Prostate gland (tissue), 2 donors: ENCODE measurements at regions not wholly inside any gene's neighbourhood (a gene's known extent, or its start where the extent isn't known, plus 50 kb on each side); places are given as distances from the start of the nearest gene placed in this dataset.

ENCODE experiments used
- DNase-seq: peaks from one replicate; pipeline ENCODE4 v3.0.0-alpha.2; 2019; ENCODE audit warnings: low spot score
- H3K27ac ChIP-seq, 2 donors: fragments of 200-600 bp; sonication (generic); 2 replicates each; pipeline ENCODE4 v1.5.1; 2017 to 2019
- H3K27me3 ChIP-seq: fragments of 200-600 bp; sonication (generic); replicated peaks from 2 replicates; pipeline ENCODE4 v1.5.1; 2019; ENCODE audit not compliant: insufficient read depth
- H3K36me3 ChIP-seq, 2 donors: fragments of 200-600 bp; sonication (generic); 1 replicate in 1 of 2; 2 replicates in 1 of 2; pipeline versions ENCODE4 v1.5.1 to v1.8.1; 2017 to 2019
- H3K4me1 ChIP-seq: fragments of 200-600 bp; sonication (generic); replicated peaks from 2 replicates; pipeline ENCODE4 v1.5.1; 2019
- H3K4me3 ChIP-seq, 2 donors: fragments of 200-600 bp; sonication (generic); 2 replicates each; pipeline ENCODE4 v1.5.1; 2017 to 2019
- H3K9me3 ChIP-seq: fragments of 200-600 bp; sonication (generic); 2 replicates; pipeline ENCODE4 v1.5.1; 2017
- POLR2A ChIP-seq: fragments of 450-650 bp; IDR thresholded peaks from one replicate; pipeline ENCODE4 v1.6.1; 2016; ENCODE audit warnings: antibody characterized with exemption, mild to moderate bottlenecking
- POLR2AphosphoS5 ChIP-seq: sonication (generic); formaldehyde crosslinking; IDR thresholded peaks from one replicate; pipeline ENCODE4 v1.6.1; 2017; ENCODE audit warnings: antibody characterized with exemption
- WGBS: methylation state at CpG from one replicate; pipeline ENCODE4 v1.1.5; 2018; 5-methylcytosine and 5-hydroxymethylcytosine counted together
- intact Hi-C: fragments of 100-400 bp; cut with DNase I; formaldehyde crosslinking; loops from one replicate; pipeline ENCODE4 v1.14.2; 2022
- TF ChIP-seq, protein P1 (sequence below), 4 experiments: fragments of 200-600 bp in 2 of 4; fragments of 450-650 bp in 2 of 4; sonication (generic) in 2 of 4; IDR thresholded peaks; 1 replicate in 3 of 4; 2 replicates in 1 of 4; pipeline ENCODE4 v1.5.1; 2016 to 2019; ENCODE audit warnings: antibody characterized with exemption in 4 of 4, mild to moderate bottlenecking in 2 of 4, moderate library complexity in 2 of 4

DNA sequence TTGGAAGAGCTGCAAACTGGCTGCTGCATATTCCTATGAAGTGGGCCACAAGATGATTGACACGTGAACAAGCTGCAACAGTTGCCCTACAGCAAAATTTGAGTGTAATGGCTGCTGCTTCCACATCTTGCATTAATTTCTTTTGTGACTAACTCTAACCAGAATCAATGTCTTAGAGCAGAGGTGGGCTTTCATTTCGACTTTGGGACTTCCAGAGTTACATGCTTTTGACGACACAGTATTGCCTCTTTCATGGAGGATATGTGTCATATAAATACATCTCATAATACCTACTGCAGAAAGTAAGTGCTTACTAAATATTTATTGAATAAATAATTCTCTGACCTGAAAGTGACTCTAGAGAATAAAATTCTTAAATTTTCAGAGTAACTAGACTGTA is 340.7 kb upstream of the KCNH8 start:
- intact Hi-C loops: no loop called here
- no peak for DNase-seq
- Histone ChIP-seq H3K4me1 (no peaks in the 10 kb centered on the region), H3K27me3 (no peaks in the 10 kb centered on the region), H3K36me3 (no peaks in the 10 kb centered on the region), H3K9me3 (no peaks in the 10 kb centered on the region), H3K4me3 (no peak overlapping the region), H3K27ac (no peak overlapping the region)
- WGBS: 80% methylated on average over 3 of the region's 3 CpGs
- TF ChIP-seq POLR2A (no peak), POLR2AphosphoS5 (no peak)
- TF ChIP-seq, protein P1, sequence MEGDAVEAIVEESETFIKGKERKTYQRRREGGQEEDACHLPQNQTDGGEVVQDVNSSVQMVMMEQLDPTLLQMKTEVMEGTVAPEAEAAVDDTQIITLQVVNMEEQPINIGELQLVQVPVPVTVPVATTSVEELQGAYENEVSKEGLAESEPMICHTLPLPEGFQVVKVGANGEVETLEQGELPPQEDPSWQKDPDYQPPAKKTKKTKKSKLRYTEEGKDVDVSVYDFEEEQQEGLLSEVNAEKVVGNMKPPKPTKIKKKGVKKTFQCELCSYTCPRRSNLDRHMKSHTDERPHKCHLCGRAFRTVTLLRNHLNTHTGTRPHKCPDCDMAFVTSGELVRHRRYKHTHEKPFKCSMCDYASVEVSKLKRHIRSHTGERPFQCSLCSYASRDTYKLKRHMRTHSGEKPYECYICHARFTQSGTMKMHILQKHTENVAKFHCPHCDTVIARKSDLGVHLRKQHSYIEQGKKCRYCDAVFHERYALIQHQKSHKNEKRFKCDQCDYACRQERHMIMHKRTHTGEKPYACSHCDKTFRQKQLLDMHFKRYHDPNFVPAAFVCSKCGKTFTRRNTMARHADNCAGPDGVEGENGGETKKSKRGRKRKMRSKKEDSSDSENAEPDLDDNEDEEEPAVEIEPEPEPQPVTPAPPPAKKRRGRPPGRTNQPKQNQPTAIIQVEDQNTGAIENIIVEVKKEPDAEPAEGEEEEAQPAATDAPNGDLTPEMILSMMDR (IDR thresholded peaks at IDR 0.05): no peak

DNA sequence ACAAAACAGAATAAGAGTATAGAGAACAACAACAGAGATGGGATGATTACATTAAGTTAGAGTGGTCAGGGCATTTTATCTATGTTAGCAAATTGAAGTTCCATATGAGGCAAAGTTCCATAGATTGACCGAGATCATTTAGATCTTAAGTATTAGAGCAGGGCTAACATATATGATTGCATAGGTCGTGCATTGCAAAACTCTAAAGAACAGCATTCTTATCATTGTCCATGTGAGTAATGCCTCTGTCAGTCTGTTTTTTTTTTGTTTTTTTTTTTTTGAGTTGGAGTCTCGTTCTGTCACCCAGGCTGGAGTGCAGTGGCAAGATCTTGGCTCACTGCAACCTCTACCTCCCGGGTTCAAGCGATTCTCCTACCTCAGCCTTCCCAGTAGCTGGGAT is 341.7 kb upstream of the KCNH8 start:
- WGBS: 85% methylated on average over 5 of the region's 5 CpGs
- intact Hi-C loops: no loop called here

DNA sequence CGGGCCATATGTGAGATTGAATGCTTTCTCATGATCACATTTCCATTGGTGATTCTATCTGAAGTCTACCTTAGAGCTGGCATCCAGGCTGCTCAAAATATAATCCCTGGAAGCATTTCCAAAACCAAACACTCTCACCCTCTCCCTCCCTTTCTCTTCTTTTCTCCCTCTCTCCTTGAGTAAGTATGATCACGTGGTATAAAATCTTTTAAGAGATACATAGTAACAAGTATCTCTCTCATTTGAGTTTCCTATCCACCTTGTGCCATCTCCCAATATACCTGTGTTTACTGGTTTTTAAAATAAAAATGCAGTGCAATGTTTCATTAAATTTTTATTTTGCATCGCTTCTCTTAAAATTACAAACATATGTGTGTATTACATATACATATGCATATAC is 350.9 kb upstream of the KCNH8 start:
- H3K4me1 ChIP-seq: no peaks in the 10 kb centered on the region
- intact Hi-C loops: no loop called here
- no peaks in the 10 kb centered on the region for H3K9me3 ChIP-seq

More for the DNA sequence above, 341.7 kb upstream of the KCNH8 start:
- TF ChIP-seq POLR2AphosphoS5 (no peak), POLR2A (no peak)
- TF ChIP-seq, protein P1 (IDR thresholded peaks at IDR 0.05): no peak
- no peaks in the 10 kb centered on the region for H3K9me3 ChIP-seq
- H3K4me1 ChIP-seq: no peaks in the 10 kb centered on the region
- DNase-seq: no peak
- H3K27me3 ChIP-seq: no peaks in the 10 kb centered on the region
- H3K4me3 ChIP-seq: no peak overlapping the region
- no peaks in the 10 kb centered on the region for H3K36me3 ChIP-seq
- H3K27ac ChIP-seq: no peak overlapping the region

DNA sequence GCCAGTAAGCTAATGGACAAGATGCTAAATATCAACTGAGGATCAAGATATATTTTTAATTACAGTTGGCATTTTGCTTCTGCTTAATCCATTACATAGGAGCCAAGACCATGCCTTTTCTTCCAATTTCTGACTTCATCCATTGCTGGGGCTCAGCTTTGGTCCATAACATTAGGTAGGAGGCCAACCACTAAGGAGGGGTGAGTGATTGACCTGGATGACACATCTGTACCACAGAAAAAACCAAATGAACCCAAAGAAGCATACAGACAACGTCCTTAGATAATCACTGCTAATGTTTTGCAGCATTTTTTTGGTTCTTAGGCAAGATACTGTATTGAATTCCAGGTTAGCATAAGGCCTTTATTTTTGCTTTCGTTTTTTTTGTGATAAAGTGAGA is 353.2 kb upstream of the KCNH8 start:
- Histone ChIP-seq H3K4me1 (no peaks in the 10 kb centered on the region), H3K36me3 (no peaks in the 10 kb centered on the region), H3K27ac (no peak overlapping the region), H3K9me3 (no peaks in the 10 kb centered on the region), H3K27me3 (no peaks in the 10 kb centered on the region), H3K4me3 (no peak overlapping the region)
- DNase-seq: no peak
- 61% methylated on average over 2 of the region's 2 CpGs for WGBS
- intact Hi-C loops: no loop called here
- TF ChIP-seq POLR2AphosphoS5 (no peak), POLR2A (no peak)
- TF ChIP-seq, protein P1 (IDR thresholded peaks at IDR 0.05): no peak

More for the DNA sequence above, 350.9 kb upstream of the KCNH8 start:
- no peaks in the 10 kb centered on the region for H3K36me3 ChIP-seq
- TF ChIP-seq, protein P1 (IDR thresholded peaks at IDR 0.05): no peak
- TF ChIP-seq POLR2A (no peak), POLR2AphosphoS5 (no peak)
- no peak overlapping the region for H3K4me3 ChIP-seq
- no peak overlapping the region for H3K27ac ChIP-seq
- no peaks in the 10 kb centered on the region for H3K27me3 ChIP-seq
- no peak for DNase-seq
- WGBS: 80% methylated on average over 3 of the region's 3 CpGs

DNA sequence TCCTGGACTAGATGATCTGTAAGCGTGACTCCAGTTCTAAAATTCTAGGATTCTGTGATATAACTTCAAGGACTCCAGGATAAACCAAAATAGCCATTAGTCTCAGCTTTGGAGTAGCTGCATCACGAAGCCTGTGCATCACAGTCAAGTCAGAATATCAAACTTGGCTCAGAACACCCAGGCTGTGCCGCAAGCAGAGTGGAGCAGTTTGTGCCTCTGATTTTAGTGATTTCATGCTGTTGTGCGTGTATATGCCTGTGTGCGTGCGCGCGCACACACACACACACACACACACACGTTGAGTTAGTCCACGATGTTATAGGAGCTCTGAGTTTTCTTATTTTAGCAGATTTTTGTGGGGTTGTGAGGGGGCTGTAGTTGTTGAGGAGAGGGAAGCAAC is 356.6 kb upstream of the KCNH8 start:
- H3K9me3 ChIP-seq: no peaks in the 10 kb centered on the region
- intact Hi-C loops: no loop called here
- 85% methylated on average over 10 of the region's 10 CpGs for WGBS

More for the DNA sequence above, 356.6 kb upstream of the KCNH8 start:
- Histone ChIP-seq H3K27me3 (no peaks in the 10 kb centered on the region), H3K36me3 (no peaks in the 10 kb centered on the region), H3K4me1 (no peaks in the 10 kb centered on the region), H3K27ac (no peak overlapping the region), H3K4me3 (no peak overlapping the region)
- TF ChIP-seq, protein P1 (IDR thresholded peaks at IDR 0.05): no peak
- no peak for TF ChIP-seq POLR2AphosphoS5
- TF ChIP-seq POLR2A: no peak
- DNase-seq: no peak
